HAP-1 (cell line): ENCODE measurements at regions not wholly inside any gene's neighbourhood (a gene's known extent, or its start where the extent isn't known, plus 50 kb on each side); places are given as distances from the start of the nearest gene placed in this dataset.
"Not testable (repeated sequence)": the region's sequence is repeated elsewhere in the genome, so short reads cannot be mapped to it uniquely, and the experiment has no call there.

Source experiments
- DNase-seq, 2 experiments: peaks; one replicate each; pipeline ENCODE4 v3.0.0-alpha.2; 2016 to 2020; ENCODE audit warnings: low spot score in 2 of 2
- H3K27me3 ChIP-seq: fragments of 250-450 bp; sonication (Bioruptor Pico); 2 replicates; pipeline ENCODE4 v1.5.1; 2020; ENCODE audit warnings: low read depth, mild to moderate bottlenecking, moderate library complexity
- H3K36me3 ChIP-seq: fragments of 250-450 bp; sonication (Bioruptor Pico); replicated peaks from 2 replicates; pipeline ENCODE4 v1.5.1; 2020; ENCODE audit warnings: mild to moderate bottlenecking
- H3K4me1 ChIP-seq: fragments of 250-450 bp; sonication (Bioruptor Pico); 2 replicates; pipeline ENCODE4 v1.5.1; 2020; ENCODE audit warnings: mild to moderate bottlenecking
- H3K4me3 ChIP-seq: fragments of 250-450 bp; sonication (Bioruptor Pico); 2 replicates; pipeline ENCODE4 v1.5.1; 2020; ENCODE audit warnings: mild to moderate bottlenecking, moderate library complexity
- H3K9me3 ChIP-seq: fragments of 250-450 bp; sonication (Bioruptor Pico); 2 replicates; pipeline ENCODE4 v1.5.1; 2020; ENCODE audit warnings: mild to moderate bottlenecking, moderate library complexity
- in situ Hi-C: fragments of 300-500 bp; cut with MboI; formaldehyde crosslinking; loops from 3 replicates; pipeline ENCODE4 v1.14.3; 2020; ENCODE audit warnings: low sequenced_read_pairs, inconsistent platforms, mixed read lengths

DNA sequence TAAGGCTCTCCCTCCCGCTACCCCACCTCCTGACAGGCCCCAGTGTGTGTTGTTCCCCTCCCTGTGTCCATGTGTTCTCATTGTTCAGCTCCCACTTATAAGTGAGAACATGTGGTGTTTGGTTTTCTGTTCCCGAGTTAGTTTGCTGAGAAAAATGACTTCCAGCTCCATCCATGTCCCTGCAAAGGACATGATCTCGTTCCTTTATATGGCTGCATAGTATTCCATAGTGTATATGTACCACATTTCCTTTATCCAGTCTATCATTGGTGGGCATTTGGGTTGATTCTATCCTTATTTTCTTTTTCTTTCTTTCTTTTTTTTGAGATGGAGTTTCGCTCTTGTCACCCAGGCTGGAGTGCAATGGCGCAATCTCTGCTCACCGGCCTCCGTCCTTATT lies 57.8 kb upstream of the RASSF3 start:
- DNase-seq, H3K27me3 ChIP-seq, in situ Hi-C loops, H3K4me1 ChIP-seq, H3K36me3 ChIP-seq, H3K9me3 ChIP-seq, H3K4me3 ChIP-seq: not testable (repeated sequence)

DNA sequence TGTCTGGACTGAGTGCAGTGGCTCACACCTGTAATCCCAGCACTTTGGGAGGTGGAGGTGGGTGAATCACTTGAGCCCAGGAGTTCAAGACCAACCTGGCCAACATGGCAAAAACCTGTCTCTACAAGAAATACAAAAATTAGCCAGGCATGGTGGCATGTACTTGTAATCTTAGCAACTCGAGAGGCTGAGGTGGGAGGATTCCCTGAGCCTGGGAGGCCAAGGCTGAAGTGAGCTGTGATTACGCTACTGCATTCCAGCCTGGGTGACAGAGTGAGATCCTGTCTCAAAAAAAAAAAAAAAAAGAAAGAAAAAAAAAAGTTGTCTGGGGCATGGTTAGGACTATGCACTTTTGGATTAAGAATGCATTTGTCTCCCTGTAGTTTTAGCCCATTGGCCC lies 56.6 kb upstream of the RASSF3 start:
- in situ Hi-C loops, DNase-seq, H3K4me1 ChIP-seq, H3K36me3 ChIP-seq, H3K27me3 ChIP-seq, H3K9me3 ChIP-seq, H3K4me3 ChIP-seq: not testable (repeated sequence)

DNA sequence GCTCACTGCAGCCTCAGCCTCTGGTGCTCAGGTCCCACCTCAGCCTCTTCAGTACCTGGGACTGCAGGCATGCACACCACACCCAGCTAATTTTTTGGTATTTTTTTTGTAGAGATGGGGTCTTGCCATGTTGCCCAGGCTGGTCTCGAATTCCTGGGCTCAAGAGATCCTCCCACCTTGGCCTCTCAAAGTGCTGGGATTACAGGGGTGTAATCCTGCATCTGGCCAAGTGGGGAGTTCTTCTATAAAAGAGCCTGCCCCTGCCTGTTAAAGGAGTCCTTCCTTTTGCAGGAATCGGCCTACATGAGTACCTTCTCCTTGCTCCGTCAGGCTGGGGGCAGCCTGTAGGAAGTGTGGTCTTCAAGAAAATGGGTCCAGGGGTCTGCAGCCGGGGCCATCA lies 54.1 kb upstream of the RASSF3 start:
- H3K4me1 ChIP-seq = no peaks in the 10 kb centered on the region
- in situ Hi-C loops = loop anchor here (5.0 kb wide), 1 partner anchor 136 kb away; no protein-coding TSS in a partner anchor
- no peaks in the 10 kb centered on the region for H3K9me3 ChIP-seq
- no peaks in the 10 kb centered on the region for H3K27me3 ChIP-seq
- no peak for DNase-seq
- no peaks in the 10 kb centered on the region for H3K36me3 ChIP-seq
- no peak overlapping the region for H3K4me3 ChIP-seq

DNA sequence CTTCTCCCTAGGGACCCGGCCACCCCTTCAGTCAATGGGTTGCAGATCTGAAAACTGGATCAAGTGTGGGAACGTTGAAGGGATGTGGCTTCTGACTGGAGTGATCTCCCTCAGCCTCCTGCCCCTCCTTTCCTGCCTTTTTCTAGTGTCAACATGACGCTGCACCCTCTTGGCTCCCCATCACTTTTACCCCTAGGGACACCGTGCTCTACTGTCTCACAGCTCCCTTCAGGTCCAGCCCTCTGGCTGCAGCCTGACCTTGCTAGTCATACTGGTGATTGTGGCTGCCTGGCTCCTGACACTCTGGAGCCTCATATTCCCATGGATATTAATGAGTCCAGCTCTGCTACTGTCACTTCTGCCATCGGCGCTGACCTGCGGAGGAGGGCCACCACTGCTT lies 51.5 kb upstream of the RASSF3 start:
- DNase-seq = no peak
- Histone ChIP-seq H3K36me3 (no peaks in the 10 kb centered on the region), H3K4me3 (no peak overlapping the region), H3K27me3 (no peaks in the 10 kb centered on the region), H3K4me1 (no peaks in the 10 kb centered on the region), H3K9me3 (no peaks in the 10 kb centered on the region)
- in situ Hi-C loops = loop anchor here (5.0 kb wide), 1 partner anchor 134 kb away; no protein-coding TSS in a partner anchor

DNA sequence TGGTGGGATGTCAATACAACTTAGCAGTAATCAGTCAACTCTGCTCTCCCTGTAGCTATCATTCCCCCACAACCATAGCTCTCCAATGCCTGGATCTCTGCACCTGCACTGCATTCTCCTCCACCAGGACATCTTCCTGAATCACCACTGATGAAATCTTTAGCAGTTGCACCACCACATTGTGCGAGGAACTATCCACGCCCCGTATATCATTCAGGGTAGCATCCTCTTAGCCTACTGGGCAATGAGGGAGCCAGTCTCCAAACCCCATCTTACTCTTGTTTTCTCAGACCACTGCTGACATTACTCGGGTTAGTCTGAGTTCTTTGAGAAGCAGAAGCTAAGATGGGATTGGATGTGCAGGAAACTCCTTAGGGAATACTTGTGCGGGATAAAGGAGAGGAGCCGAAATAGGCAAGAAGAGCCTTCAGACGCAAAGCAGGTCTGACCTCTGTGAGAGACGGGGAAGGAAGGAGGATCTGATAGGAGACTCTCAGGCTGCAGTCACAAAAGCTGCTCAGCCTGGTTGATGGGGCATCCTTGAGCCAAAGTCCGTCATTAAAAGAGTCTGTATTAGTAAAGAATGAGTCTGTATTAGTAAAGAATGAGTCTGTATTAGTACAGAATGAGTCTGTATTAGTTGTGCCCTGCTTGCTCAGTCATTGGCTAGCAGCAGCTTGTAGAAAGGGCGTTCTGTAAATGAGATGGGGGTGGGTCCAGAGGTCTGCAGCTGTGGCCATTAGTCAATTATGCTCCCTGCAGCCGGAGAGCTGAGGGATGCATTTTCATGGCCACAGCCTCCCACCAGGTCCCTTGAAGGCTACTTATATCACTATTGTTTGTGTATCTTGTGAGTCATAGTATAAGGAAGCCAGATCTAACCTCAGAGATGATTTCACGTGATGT lies 49.6 kb upstream of the RASSF3 start:
- H3K36me3 ChIP-seq = no peaks in the 10 kb centered on the region
- in situ Hi-C loops = no loop called here
- no peaks in the 10 kb centered on the region for H3K9me3 ChIP-seq
- H3K4me3 ChIP-seq = no peak overlapping the region
- H3K27me3 ChIP-seq = no peaks in the 10 kb centered on the region
- no peaks in the 10 kb centered on the region for H3K4me1 ChIP-seq
- no peak for DNase-seq
